ENCODE measurements at regions not wholly inside any gene's neighbourhood (a gene's known extent, or its start where the extent isn't known, plus 50 kb on each side); places are given as distances from the start of the nearest gene placed in this dataset.
"Not testable (repeated sequence)": the region's sequence is repeated elsewhere in the genome, so short reads cannot be mapped to it uniquely, and the experiment has no call there.

DNA sequence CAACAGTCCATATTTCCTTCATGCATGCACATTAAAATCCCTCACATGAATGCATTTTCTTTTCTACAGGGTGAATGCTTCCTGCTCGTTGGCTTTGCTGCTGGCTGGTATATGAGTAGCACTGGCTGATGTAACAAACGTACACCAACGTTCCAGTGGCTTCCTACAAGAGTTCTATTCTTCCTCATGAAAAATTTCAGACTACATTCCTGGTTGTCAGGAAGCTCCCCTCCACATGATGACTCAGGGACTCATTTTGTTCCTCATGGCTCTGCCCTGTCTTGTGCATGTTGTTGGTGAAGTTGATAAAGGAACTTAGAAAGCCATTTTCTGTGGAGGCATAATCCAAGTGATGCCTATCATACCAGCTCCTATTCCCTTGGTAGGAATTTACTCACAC, 470.7 kb upstream of the KLF6 start:
- H3K4me1 Mint-ChIP-seq: no peaks in the 10 kb centered on the region
- H3K4me3 Mint-ChIP-seq: no peak overlapping the region
- peaks cover 7% of the 10 kb centered on the region for H3K27me3 Mint-ChIP-seq
- no peak overlapping the region for H3K27ac Mint-ChIP-seq
- H3K36me3 Mint-ChIP-seq: no peaks in the 10 kb centered on the region
- ATAC-seq (ENCODE audit: low read depth) (no peak), DNase-seq (ENCODE audit: low spot score in 2 of 2) (no peak)
- H3K9me3 Mint-ChIP-seq: peaks cover 5% of the 10 kb centered on the region

DNA sequence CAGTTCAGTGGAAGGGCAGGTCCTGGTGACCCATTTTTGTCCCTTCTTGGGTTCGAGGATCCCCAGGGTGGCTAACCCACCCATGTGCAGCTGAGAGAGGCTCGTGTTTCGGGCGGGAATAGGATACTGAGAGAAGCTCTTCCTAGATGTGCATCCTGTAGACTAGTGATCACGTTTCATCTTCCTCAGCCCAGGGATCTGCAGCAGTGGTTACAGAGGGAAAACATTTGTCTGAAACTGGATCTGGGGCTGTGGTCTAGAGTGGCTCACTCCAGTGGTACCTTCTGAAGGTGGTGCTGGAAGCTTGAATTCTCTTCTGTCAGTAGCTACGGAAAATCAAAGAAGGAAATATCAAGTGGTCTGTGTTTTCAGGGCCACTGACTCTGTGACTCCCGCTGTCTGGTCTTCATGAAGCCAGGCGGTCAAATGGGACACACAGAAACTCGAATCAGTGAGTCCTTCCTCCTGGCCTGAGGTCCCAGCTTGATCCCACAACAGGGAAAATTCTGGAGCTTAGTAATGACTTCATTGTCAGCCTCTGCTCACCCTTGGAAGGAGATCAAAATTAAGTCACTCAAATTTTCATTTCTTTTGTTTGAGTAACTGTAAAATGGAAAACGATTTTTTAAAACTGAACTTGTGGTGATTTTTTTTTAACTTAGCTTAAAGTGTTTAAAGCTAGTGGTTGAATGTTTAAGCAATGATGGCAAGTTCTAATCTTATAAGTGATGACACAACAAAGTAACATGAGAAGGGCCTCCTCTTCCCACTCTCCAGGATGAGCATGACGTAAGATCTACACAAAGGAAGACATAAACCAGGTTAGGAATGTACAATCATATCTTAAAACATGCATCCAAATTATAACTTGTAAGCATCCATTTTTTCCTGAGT, 469.3 kb upstream of the KLF6 start:
- H3K9me3 Mint-ChIP-seq: peaks cover 5% of the 10 kb centered on the region
- H3K4me1 Mint-ChIP-seq: no peaks in the 10 kb centered on the region
- peaks cover 7% of the 10 kb centered on the region for H3K27me3 Mint-ChIP-seq
- ATAC-seq (ENCODE audit: low read depth) (no peak), DNase-seq (ENCODE audit: low spot score in 2 of 2) (no peak)
- no peak overlapping the region for H3K27ac Mint-ChIP-seq
- H3K4me3 Mint-ChIP-seq: no peak overlapping the region
- no peaks in the 10 kb centered on the region for H3K36me3 Mint-ChIP-seq

DNA sequence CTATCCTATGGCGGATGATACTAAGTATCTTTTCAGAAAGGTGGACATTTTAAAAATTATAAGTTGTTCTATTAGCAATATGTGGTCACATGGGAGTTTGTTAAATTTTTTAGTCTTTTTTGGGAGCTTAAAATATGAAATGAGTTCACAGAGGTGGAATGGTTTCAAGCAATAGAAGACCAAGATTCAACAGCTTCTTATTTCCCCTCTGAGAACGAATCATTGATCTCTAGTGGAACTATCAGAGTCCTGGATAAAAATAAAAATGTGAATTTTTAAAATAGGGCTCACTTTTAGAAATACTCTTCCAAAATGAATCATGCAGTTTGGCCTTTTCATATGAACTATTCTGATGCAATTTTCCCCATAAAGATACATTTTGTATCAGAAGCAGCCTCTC, 467.7 kb upstream of the KLF6 start:
- Mint-ChIP-seq H3K4me1 (no peaks in the 10 kb centered on the region), H3K9me3 (peaks cover 5% of the 10 kb centered on the region)
- no peak for ATAC-seq (ENCODE audit: low read depth)

DNA sequence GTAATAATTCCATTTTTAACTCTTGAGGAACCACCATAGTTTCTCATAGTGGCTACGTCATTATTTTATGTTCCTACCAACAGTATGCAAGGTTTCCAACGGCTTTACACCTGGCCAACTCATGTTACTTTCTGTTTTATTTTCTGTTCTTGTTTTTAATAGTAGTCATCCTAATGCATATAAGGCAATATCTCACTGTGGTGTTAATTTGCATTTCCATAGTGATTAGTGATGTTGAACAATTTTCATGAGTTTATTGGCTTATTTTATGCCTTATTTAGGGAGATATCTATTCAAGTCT, 465.5 kb upstream of the KLF6 start:
- Mint-ChIP-seq H3K27me3 (peaks cover 8% of the 10 kb centered on the region), H3K36me3 (no peaks in the 10 kb centered on the region), H3K9me3 (peaks cover 5% of the 10 kb centered on the region), H3K4me3 (no peak overlapping the region), H3K27ac (no peak overlapping the region), H3K4me1 (peaks cover 8% of the 10 kb centered on the region)
- ATAC-seq (ENCODE audit: low read depth) (peak; percentile 41), DNase-seq (ENCODE audit: low spot score in 2 of 2) (no peak)

More for the DNA sequence above, 467.7 kb upstream of the KLF6 start:
- H3K27me3 Mint-ChIP-seq: peaks cover 7% of the 10 kb centered on the region
- H3K36me3 Mint-ChIP-seq: no peaks in the 10 kb centered on the region
- H3K27ac Mint-ChIP-seq: no peak overlapping the region
- no peak overlapping the region for H3K4me3 Mint-ChIP-seq
- DNase-seq (ENCODE audit: low spot score in 2 of 2): no peak

DNA sequence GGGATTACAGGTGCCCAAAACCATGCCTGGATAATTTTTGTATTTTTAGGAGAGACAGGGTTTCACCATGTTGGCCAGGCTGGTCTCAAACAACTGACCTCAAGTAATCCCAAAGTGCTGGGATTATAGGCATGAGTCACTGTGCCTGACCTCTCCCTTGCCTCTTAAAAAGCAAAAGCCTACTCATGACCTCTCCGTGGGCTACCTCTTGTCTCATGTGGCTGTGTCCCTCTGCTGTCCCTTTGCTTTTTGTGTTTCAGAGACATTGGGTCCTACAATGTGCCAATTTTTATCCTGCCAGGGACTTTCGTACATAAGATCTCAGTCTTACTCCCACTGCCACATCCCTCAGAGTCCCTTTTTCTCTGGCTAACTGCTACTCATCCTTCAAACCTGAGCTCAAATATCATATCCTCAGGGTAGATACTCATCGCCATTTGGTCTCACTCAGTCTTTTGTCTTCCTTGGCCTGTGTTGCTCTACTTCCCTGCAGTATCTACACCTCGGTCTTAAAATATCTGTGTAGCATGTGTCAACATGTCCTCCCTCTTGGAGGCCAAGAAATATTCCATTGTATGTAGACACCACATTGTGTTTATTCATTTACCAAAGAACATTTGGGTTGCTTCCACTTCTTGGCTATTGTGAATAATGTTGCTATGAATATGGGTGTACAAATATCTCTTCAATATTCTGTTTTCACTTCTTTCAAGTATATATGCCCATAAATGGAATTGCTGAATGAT, 465.0 kb upstream of the KLF6 start:
- peaks cover 3% of the 10 kb centered on the region for H3K9me3 Mint-ChIP-seq

DNA sequence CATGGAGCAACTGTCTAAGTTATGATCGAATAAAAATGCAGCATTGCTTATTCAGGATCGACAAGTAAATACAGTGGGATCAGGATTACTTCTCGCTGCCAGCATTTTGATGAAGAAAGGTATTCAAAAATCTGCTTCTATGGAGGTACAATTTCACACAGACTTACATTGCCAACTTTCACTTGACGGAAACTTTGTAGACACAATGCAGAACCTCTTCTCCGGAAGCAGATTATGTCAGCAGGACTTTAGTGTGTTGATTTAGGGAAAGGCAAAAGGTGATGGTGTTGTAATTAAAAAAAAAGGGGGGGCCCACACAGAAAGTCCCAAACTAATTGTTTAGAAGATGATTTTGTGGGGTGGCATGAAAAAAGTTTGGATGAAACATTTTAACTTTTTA, 462.4 kb upstream of the KLF6 start:
- H3K9me3 Mint-ChIP-seq: peaks cover 3% of the 10 kb centered on the region
- ATAC-seq (ENCODE audit: low read depth) (no peak), DNase-seq (ENCODE audit: low spot score in 2 of 2) (no peak)
- peaks cover 8% of the 10 kb centered on the region for H3K4me1 Mint-ChIP-seq
- peak overlapping the region; percentile 35 for H3K27ac Mint-ChIP-seq
- H3K4me3 Mint-ChIP-seq: no peak overlapping the region
- no peaks in the 10 kb centered on the region for H3K36me3 Mint-ChIP-seq
- H3K27me3 Mint-ChIP-seq: peaks cover 3% of the 10 kb centered on the region

More for the DNA sequence above, 465.0 kb upstream of the KLF6 start:
- H3K27me3 Mint-ChIP-seq: peaks cover 7% of the 10 kb centered on the region
- H3K27ac Mint-ChIP-seq: no peak overlapping the region
- ATAC-seq (ENCODE audit: low read depth): no peak
- no peak for DNase-seq (ENCODE audit: low spot score in 2 of 2)
- peaks cover 8% of the 10 kb centered on the region for H3K4me1 Mint-ChIP-seq
- no peaks in the 10 kb centered on the region for H3K36me3 Mint-ChIP-seq
- H3K4me3 Mint-ChIP-seq: no peak overlapping the region

DNA sequence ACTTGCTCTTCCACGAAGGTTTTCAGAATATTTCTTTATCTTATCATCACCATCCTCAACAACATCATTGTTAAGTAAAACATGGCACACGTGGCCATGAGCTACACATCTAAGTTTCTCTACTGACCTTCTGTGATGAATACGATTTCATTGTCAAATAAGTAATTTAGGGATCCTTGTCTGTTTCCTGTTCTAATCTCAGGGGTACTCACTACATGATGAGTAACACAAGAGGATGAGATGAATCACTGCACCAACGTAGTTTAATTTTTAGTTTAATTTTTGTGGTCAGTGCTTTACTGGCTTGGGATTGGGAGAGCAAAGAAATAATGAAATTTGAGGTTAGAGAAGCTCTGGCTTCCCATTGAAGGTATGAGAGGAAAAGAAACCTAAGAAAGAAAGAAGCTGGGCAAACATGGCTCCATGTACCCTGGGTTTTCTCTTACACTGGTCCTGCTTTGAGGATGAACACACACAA, 461.9 kb upstream of the KLF6 start:
- Mint-ChIP-seq H3K4me3 (peak overlapping the region; percentile 45), H3K36me3 (no peaks in the 10 kb centered on the region), H3K4me1 (peaks cover 8% of the 10 kb centered on the region), H3K27me3 (peaks cover 3% of the 10 kb centered on the region), H3K9me3 (peaks cover 3% of the 10 kb centered on the region), H3K27ac (peak overlapping the region; percentile 35)
- no peak for ATAC-seq (ENCODE audit: low read depth)
- no peak for DNase-seq (ENCODE audit: low spot score in 2 of 2)

DNA sequence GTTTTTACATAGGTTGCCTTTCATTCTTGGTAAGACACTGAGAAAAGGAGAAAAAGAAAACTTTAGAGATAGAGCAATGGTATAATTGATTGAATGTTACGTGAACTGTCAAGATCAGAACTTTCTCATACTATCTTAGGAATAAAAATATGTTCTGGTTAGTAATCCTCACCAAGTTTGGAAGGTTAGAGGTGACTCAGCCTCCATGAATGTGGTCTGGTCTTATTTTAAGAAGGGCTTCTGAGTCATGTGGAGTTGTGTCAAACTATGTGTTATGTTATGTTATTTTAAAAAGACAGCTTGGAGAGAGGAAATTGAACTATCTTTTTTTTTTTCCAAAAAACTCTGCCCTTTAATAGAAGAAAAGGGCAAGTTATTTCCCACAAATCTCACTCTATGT, 458.6 kb upstream of the KLF6 start:
- H3K4me1 Mint-ChIP-seq: peaks cover 8% of the 10 kb centered on the region
- H3K4me3 Mint-ChIP-seq: no peak overlapping the region
- H3K27ac Mint-ChIP-seq: no peak overlapping the region
- H3K27me3 Mint-ChIP-seq: peaks cover 5% of the 10 kb centered on the region
- peaks cover 2% of the 10 kb centered on the region for H3K36me3 Mint-ChIP-seq
- peaks cover 3% of the 10 kb centered on the region for H3K9me3 Mint-ChIP-seq
- no peak for DNase-seq (ENCODE audit: low spot score in 2 of 2)
- ATAC-seq (ENCODE audit: low read depth): no peak

DNA sequence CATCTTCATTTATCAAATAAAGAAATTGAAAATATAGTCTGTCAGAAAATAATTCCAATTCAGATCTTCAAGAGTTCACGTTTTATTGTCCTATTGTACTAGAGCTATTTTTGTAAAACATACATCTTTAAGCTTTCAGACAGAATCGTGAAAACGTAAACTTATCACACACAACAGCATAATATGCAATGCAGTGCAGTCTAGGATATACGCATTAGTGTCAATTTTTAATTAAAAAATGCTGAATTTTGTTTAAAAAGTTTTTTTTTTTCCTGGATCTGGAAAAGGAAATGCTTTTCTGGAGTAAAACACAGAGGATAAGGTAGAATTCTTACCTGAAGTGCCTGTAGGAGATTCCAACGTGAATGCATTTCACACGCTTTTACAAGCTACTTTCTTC, 458.2 kb upstream of the KLF6 start:
- no peak for ATAC-seq (ENCODE audit: low read depth)
- no peak overlapping the region for H3K4me3 Mint-ChIP-seq
- peaks cover 5% of the 10 kb centered on the region for H3K27me3 Mint-ChIP-seq
- no peak for DNase-seq (ENCODE audit: low spot score in 2 of 2)
- H3K4me1 Mint-ChIP-seq: peaks cover 8% of the 10 kb centered on the region
- H3K36me3 Mint-ChIP-seq: peaks cover 2% of the 10 kb centered on the region
- peaks cover 3% of the 10 kb centered on the region for H3K9me3 Mint-ChIP-seq
- H3K27ac Mint-ChIP-seq: no peak overlapping the region

DNA sequence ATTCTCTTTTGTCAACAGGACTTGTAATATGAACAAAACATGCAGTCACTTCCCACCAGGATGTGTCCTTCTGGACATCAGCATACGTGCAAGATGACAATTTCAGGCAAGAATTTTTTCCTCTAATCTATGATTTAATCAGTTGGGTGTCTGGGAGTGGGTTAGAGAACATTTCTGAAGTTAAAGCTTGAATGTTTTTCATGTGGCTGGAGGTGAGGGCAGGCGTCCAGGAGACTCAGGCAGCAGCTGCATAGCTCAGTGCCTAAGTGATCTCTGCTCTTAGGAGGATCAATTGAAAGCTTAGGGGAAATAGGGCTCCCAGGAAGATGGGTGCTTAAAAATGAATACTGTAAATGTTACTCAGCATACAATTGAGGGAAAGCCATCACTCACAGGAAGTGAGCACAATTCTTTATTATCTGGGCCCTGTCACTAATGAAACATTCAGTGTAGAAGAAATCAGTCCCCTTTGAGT, 457.6 kb upstream of the KLF6 start:
- no peak overlapping the region for H3K27ac Mint-ChIP-seq
- no peak overlapping the region for H3K4me3 Mint-ChIP-seq
- ATAC-seq (ENCODE audit: low read depth) (no peak), DNase-seq (ENCODE audit: low spot score in 2 of 2) (no peak)
- H3K27me3 Mint-ChIP-seq: peaks cover 5% of the 10 kb centered on the region
- H3K9me3 Mint-ChIP-seq: peaks cover 3% of the 10 kb centered on the region
- H3K4me1 Mint-ChIP-seq: peaks cover 8% of the 10 kb centered on the region
- peaks cover 2% of the 10 kb centered on the region for H3K36me3 Mint-ChIP-seq

DNA sequence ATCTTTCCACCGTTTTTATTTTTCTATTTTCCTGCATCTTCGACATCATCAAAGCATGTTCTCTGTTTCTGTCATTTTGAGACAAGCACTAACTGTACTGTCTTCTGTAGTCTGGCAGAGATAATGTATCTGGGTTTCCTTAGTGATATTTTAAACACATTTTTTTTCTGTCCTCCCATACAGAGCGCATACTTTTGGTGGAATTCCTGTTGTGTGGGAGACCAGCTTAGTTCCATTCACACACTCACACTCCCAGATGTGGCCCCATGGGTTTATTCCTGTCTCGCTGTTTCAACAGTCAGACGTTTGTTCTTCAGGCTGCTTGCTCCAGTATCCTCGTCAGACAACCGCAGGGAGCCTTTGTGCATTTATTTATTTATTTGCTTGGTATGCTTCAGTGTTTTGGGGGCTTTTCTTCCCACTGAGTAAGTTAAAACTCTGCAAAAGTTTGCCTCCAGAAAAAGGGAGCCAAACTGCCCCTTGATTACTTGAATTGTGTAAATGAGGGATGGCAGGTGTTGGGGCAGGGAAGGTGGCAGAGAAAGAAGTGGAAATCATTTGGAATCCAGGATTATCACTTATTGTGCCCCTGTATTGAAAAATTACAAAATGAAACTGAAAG, 456.8 kb upstream of the KLF6 start:
- Mint-ChIP-seq H3K9me3 (peaks cover 7% of the 10 kb centered on the region), H3K27ac (no peak overlapping the region), H3K4me1 (peaks cover 5% of the 10 kb centered on the region), H3K36me3 (peaks cover 2% of the 10 kb centered on the region), H3K27me3 (peaks cover 5% of the 10 kb centered on the region), H3K4me3 (no peak overlapping the region)
- DNase-seq (ENCODE audit: low spot score in 2 of 2) (no peak), ATAC-seq (ENCODE audit: low read depth) (no peak)

DNA sequence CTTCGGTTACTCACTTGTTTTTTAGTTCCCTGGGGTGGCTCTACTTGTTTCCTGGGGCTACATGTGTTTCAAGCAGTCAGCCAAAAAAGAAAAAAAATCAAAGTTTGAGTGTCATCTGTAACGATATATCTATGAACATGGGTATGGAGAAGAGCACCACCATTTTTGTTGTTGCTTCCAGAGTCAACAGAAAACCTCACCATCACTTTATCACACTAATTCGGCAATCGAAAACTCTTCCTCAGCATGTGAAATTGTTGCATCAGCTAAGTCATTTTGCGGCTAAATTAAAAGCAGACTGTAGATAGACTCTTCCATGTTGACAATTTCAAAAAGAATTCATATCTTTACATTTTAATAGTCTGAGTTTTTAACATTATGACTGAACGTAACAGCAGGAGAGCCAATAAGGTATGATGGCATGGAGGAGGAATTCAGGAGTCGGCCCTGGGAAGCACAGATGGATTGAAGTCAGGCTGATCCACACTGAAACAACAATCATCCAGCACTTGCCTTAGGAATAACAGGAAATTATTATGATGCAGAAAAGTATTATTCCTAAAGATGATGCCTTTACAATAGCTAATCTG, 455.7 kb upstream of the KLF6 start:
- H3K27ac Mint-ChIP-seq: no peak overlapping the region
- peaks cover 5% of the 10 kb centered on the region for H3K27me3 Mint-ChIP-seq
- no peak for ATAC-seq (ENCODE audit: low read depth)
- H3K36me3 Mint-ChIP-seq: peaks cover 2% of the 10 kb centered on the region
- no peaks in the 10 kb centered on the region for H3K4me1 Mint-ChIP-seq
- no peak for DNase-seq (ENCODE audit: low spot score in 2 of 2)
- no peak overlapping the region for H3K4me3 Mint-ChIP-seq
- peaks cover 7% of the 10 kb centered on the region for H3K9me3 Mint-ChIP-seq

DNA sequence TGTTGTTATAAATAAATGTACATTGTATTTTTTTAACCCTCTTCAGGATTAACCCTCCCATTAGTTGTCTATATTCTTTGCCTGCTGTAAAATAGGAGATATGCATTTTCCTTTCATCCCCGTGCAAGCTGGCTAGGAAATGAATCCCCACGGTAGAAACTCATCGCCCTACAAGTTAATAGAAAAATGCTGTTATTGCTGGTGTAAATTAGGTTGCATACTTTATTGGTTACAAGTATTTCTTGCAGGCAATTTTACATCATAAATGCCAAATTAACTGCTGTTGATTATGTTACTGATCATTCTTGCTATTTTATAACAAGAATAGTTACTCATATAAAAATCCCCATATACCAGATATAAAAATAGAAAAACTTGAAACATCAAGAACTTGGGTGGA, 454.2 kb upstream of the KLF6 start:
- Mint-ChIP-seq H3K4me3 (no peak overlapping the region), H3K27me3 (peaks cover 2% of the 10 kb centered on the region), H3K36me3 (peaks cover 2% of the 10 kb centered on the region), H3K9me3 (peaks cover 4% of the 10 kb centered on the region), H3K27ac (no peak overlapping the region), H3K4me1 (no peaks in the 10 kb centered on the region)
- DNase-seq (ENCODE audit: low spot score in 2 of 2) (no peak), ATAC-seq (ENCODE audit: low read depth) (no peak)

DNA sequence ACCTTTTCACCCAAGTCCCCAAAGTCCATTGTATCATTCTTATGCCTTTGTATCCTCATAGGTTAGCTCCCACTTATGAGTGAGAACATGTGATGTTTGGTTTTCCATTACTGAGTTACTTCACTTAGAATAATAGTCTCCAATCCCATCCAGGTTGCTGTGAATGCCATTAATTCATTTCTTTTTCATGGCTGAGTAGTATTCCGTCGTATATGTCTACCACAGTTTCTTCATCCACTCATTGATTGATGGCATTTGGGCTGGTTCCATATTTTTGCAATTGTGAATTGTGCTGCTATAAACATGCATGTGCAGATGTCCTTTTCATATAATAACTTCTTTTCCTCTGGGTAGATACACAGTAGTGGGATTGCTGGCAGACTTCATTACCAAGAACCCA, 451.9 kb upstream of the KLF6 start:
- DNase-seq (ENCODE audit: low spot score in 2 of 2); H3K36me3 Mint-ChIP-seq; H3K27ac Mint-ChIP-seq; ATAC-seq (ENCODE audit: low read depth); H3K9me3 Mint-ChIP-seq; H3K4me1 Mint-ChIP-seq; H3K4me3 Mint-ChIP-seq; H3K27me3 Mint-ChIP-seq: not testable (repeated sequence)

Data from memory B cell (primary cell).